Upper lobe of left lung (tissue), 4 donors: ENCODE measurements at regions not wholly inside any gene's neighbourhood (a gene's known extent, or its start where the extent isn't known, plus 50 kb on each side); places are given as distances from the start of the nearest gene placed in this dataset.

Experiments
- EP300 ChIP-seq, 4 donors: sonication (generic); formaldehyde crosslinking; IDR thresholded peaks; one replicate each; pipeline ENCODE4 v1.5.1; 2017; ENCODE audit warnings: antibody characterized with exemption in 4 of 4, control low read depth in 2 of 4
- TF ChIP-seq, protein P1 (sequence below), 6 experiments: fragments of 450-650 bp in 4 of 6; fragments of 200-600 bp in 2 of 6; sonication (generic) in 2 of 6; IDR thresholded peaks; one replicate each; pipeline ENCODE4 v1.5.1; 2016 to 2019; ENCODE audit warnings: antibody characterized with exemption in 6 of 6

- no peak for TF ChIP-seq EP300 (IDR thresholded peaks at IDR 0.05)
- TF ChIP-seq, protein P1, sequence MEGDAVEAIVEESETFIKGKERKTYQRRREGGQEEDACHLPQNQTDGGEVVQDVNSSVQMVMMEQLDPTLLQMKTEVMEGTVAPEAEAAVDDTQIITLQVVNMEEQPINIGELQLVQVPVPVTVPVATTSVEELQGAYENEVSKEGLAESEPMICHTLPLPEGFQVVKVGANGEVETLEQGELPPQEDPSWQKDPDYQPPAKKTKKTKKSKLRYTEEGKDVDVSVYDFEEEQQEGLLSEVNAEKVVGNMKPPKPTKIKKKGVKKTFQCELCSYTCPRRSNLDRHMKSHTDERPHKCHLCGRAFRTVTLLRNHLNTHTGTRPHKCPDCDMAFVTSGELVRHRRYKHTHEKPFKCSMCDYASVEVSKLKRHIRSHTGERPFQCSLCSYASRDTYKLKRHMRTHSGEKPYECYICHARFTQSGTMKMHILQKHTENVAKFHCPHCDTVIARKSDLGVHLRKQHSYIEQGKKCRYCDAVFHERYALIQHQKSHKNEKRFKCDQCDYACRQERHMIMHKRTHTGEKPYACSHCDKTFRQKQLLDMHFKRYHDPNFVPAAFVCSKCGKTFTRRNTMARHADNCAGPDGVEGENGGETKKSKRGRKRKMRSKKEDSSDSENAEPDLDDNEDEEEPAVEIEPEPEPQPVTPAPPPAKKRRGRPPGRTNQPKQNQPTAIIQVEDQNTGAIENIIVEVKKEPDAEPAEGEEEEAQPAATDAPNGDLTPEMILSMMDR (IDR thresholded peaks at IDR 0.05) = no peak
These were observed 432.2 kb upstream of the TRIB2 start for GRCh38 chr2:12284487-12284886.
